Caco-2 (cell line): ENCODE measurements at regions not wholly inside any gene's neighbourhood (a gene's known extent, or its start where the extent isn't known, plus 50 kb on each side); places are given as distances from the start of the nearest gene placed in this dataset.

ENCODE experiments used
- BruUV-seq: library from RNA; stranded (reverse); fragments of 400-500 nt; replicated peaks from 2 replicates; lab custom pipeline; 2021; lab: Mats Ljungman, UMichigan
- CTCF ChIA-PET: fragments of 300-600 bp; sonication (Branson Sonifier 250); formaldehyde crosslinking; loops from one replicate; lab custom pipeline; 2022; ENCODE audit warnings: antibody characterized with exemption; lab: Charles Lee
- POLR2A ChIA-PET: fragments of 300-600 bp; sonication (Branson Sonifier 250); formaldehyde crosslinking; loops from one replicate; lab custom pipeline; 2022; ENCODE audit warnings: antibody characterized with exemption; lab: Charles Lee
- DNase-seq, 2 experiments: peaks; one replicate each; pipeline versions ENCODE4 v3.0.0 to v3.0.0-alpha.2; 2020 to 2022
- H3K27me3 ChIP-seq: replicated peaks from 2 replicates; pipeline ENCODE4 v1.6.0; 2011; ENCODE audit warnings: low read length; ENCODE audit not compliant: control insufficient read depth, insufficient read depth
- H3K36me3 ChIP-seq: 2 replicates; pipeline ENCODE4 v1.5.1; 2011; ENCODE audit warnings: low read length; ENCODE audit not compliant: control insufficient read depth, insufficient read depth
- H3K4me1 ChIP-seq: fragments of 250-450 bp; sonication (Bioruptor Pico); 2 replicates; pipeline ENCODE4 v1.5.1; 2020; ENCODE audit warnings: mild to moderate bottlenecking
- H3K4me3 ChIP-seq: 2 replicates; pipeline ENCODE4 v1.5.1; 2011; ENCODE audit warnings: low read depth, mild to moderate bottlenecking, control low read depth, low read length
- H3K9me3 ChIP-seq: fragments of 250-450 bp; sonication (Bioruptor Pico); 2 replicates; pipeline ENCODE4 v1.5.1; 2020; ENCODE audit warnings: mild to moderate bottlenecking, moderate library complexity
- H3K27ac Mint-ChIP-seq: one replicate; pipeline ENCODE4 v1.8.0; 2022; ENCODE audit warnings: mixed read lengths; ENCODE audit not compliant: unreplicated experiment
- H3K27me3 Mint-ChIP-seq: one replicate; pipeline ENCODE4 v1.8.0; 2022; ENCODE audit warnings: mixed read lengths; ENCODE audit not compliant: insufficient read depth, unreplicated experiment
- H3K36me3 Mint-ChIP-seq: one replicate; pipeline ENCODE4 v1.8.0; 2022; ENCODE audit warnings: mild to moderate bottlenecking, mixed read lengths; ENCODE audit not compliant: insufficient read depth, unreplicated experiment
- H3K4me1 Mint-ChIP-seq: one replicate; pipeline ENCODE4 v1.8.0; 2022; ENCODE audit warnings: low read depth, mixed read lengths; ENCODE audit not compliant: unreplicated experiment
- H3K4me3 Mint-ChIP-seq: one replicate; pipeline ENCODE4 v1.8.0; 2022; ENCODE audit warnings: mild to moderate bottlenecking, moderate library complexity, mixed read lengths; ENCODE audit not compliant: unreplicated experiment
- H3K9me3 Mint-ChIP-seq: one replicate; pipeline ENCODE4 v1.8.0; 2022; ENCODE audit warnings: mixed read lengths; ENCODE audit not compliant: unreplicated experiment
- CTCF ChIP-seq, 2 experiments: fragments of 200-600 bp in 1 of 2; IDR thresholded peaks; 1 replicate in 1 of 2; 2 replicates in 1 of 2; pipeline versions ENCODE4 v1.5.1 to v1.8.0; 2011 to 2022; ENCODE audit warnings: antibody characterized with exemption in 1 of 2, control low read depth in 1 of 2, inconsistent platforms in 1 of 2, low read depth in 1 of 2, low read length in 1 of 2, mild to moderate bottlenecking in 1 of 2, moderate library complexity in 1 of 2; ENCODE audit not compliant: insufficient read depth in 1 of 2, severe bottlenecking in 1 of 2, unreplicated experiment in 1 of 2
- intact Hi-C: fragments of 100-400 bp; cut with micrococcal nuclease; formaldehyde crosslinking; loops from one replicate; pipeline ENCODE4 v1.10.0; 2022; ENCODE audit not compliant: unreplicated experiment

GRCh38 chr1:224521904-224522734 is 87.5 kb upstream of the WDR26 start:
- CTCF ChIA-PET = no interaction called here
- intact Hi-C loops = no loop called here

GRCh38 chr1:224523676-224524075 is 89.1 kb upstream of the WDR26 start:
- CTCF ChIA-PET = no interaction called here
- no peak overlapping the region for H3K4me3 Mint-ChIP-seq
- TF ChIP-seq CTCF (IDR thresholded peaks at IDR 0.05; ENCODE audit: insufficient read depth in 1 of 2, low read depth in 1 of 2, low read length in 1 of 2, severe bottlenecking in 1 of 2, unreplicated experiment in 1 of 2) = no peak

More at GRCh38 chr1:224521904-224522734, 87.5 kb upstream of the WDR26 start:
- no peak for DNase-seq
- no peaks in the 10 kb centered on the region; the same call in 1 of the 2 replicates for H3K27me3 ChIP-seq
- no peaks in the 10 kb centered on the region for H3K36me3 ChIP-seq
- no peak for TF ChIP-seq CTCF (IDR thresholded peaks at IDR 0.05; ENCODE audit: insufficient read depth in 1 of 2, low read depth in 1 of 2, low read length in 1 of 2, severe bottlenecking in 1 of 2, unreplicated experiment in 1 of 2)
- Mint-ChIP-seq H3K9me3 (no peaks in the 10 kb centered on the region), H3K4me1 (no peaks in the 10 kb centered on the region), H3K27ac (no peak overlapping the region), H3K36me3 (no peaks in the 10 kb centered on the region), H3K4me3 (no peak overlapping the region), H3K27me3 (peaks cover 3% of the 10 kb centered on the region)
- no peaks in the 10 kb centered on the region for H3K9me3 ChIP-seq
- POLR2A ChIA-PET = no interaction called here
- no peak overlapping the region for H3K4me3 ChIP-seq
- no peaks in the 10 kb centered on the region for H3K4me1 ChIP-seq
- BruUV-seq = no TSS peak

GRCh38 chr1:224524679-224525078 is 90.1 kb upstream of the WDR26 start:
- intact Hi-C loops = loop anchor here (5.0 kb wide), 1 partner anchor 93 kb away; the partner anchor contains the start of gene CNIH3
- H3K27me3 Mint-ChIP-seq = peaks cover 3% of the 10 kb centered on the region
- ChIA-PET CTCF (no interaction called here), POLR2A (no interaction called here)
- H3K4me1 Mint-ChIP-seq = no peaks in the 10 kb centered on the region
- no peak overlapping the region for H3K4me3 Mint-ChIP-seq
- no peaks in the 10 kb centered on the region for H3K36me3 Mint-ChIP-seq
- Histone ChIP-seq H3K36me3 (no peaks in the 10 kb centered on the region), H3K27me3 (no peaks in the 10 kb centered on the region; the same call in 1 of the 2 replicates), H3K4me1 (no peaks in the 10 kb centered on the region), H3K4me3 (no peak overlapping the region), H3K9me3 (no peaks in the 10 kb centered on the region)
- no peaks in the 10 kb centered on the region for H3K9me3 Mint-ChIP-seq
- no peak for TF ChIP-seq CTCF (IDR thresholded peaks at IDR 0.05; ENCODE audit: insufficient read depth in 1 of 2, low read depth in 1 of 2, low read length in 1 of 2, severe bottlenecking in 1 of 2, unreplicated experiment in 1 of 2)
- no peak overlapping the region for H3K27ac Mint-ChIP-seq
- no peak for DNase-seq
- BruUV-seq = no TSS peak

More at GRCh38 chr1:224523676-224524075, 89.1 kb upstream of the WDR26 start:
- no peaks in the 10 kb centered on the region for H3K36me3 Mint-ChIP-seq
- Histone ChIP-seq H3K4me1 (no peaks in the 10 kb centered on the region), H3K36me3 (no peaks in the 10 kb centered on the region), H3K4me3 (no peak overlapping the region), H3K9me3 (no peaks in the 10 kb centered on the region), H3K27me3 (no peaks in the 10 kb centered on the region; the same call in 1 of the 2 replicates)
- H3K4me1 Mint-ChIP-seq = no peaks in the 10 kb centered on the region
- H3K9me3 Mint-ChIP-seq = no peaks in the 10 kb centered on the region
- H3K27ac Mint-ChIP-seq = no peak overlapping the region
- no peak for DNase-seq
- peaks cover 3% of the 10 kb centered on the region for H3K27me3 Mint-ChIP-seq
- POLR2A ChIA-PET = no interaction called here
- no TSS peak for BruUV-seq
- intact Hi-C loops = no loop called here
